Stomach (tissue), 8 donors: ENCODE measurements at regions not wholly inside any gene's neighbourhood (a gene's known extent, or its start where the extent isn't known, plus 50 kb on each side); places are given as distances from the start of the nearest gene placed in this dataset.

Experiments
- DNase-seq, 2 donors: peaks; one replicate each; pipeline versions ENCODE4 v3.0.0 to v3.0.0-alpha.2; 2013 to 2019
- H3K27ac ChIP-seq, 5 donors: fragments of 200-600 bp in 4 of 5; sonication (generic) in 4 of 5; one replicate each; pipeline ENCODE4 v1.5.1; 2013 to 2019; ENCODE audit warnings: mild to moderate bottlenecking in 1 of 5, moderate library complexity in 1 of 5
- H3K27me3 ChIP-seq, 3 donors: fragments of 200-600 bp; sonication (generic); one replicate each; pipeline ENCODE4 v1.5.1; 2017 to 2019; ENCODE audit warnings: mixed run types in 1 of 3
- H3K36me3 ChIP-seq, 4 donors: fragments of 200-600 bp; sonication (generic); 1 replicate in 3 of 4; 2 replicates in 1 of 4; pipeline ENCODE4 v1.5.1; 2016 to 2019
- H3K4me1 ChIP-seq, 4 donors: fragments of 200-600 bp; sonication (generic); one replicate each; pipeline ENCODE4 v1.5.1; 2016 to 2019
- H3K4me3 ChIP-seq, 4 donors: fragments of 200-600 bp; sonication (generic) in 3 of 4; one replicate each; pipeline ENCODE4 v1.5.1; 2016 to 2019; ENCODE audit warnings: mild to moderate bottlenecking in 1 of 4
- H3K9me3 ChIP-seq, 4 donors: fragments of 200-600 bp; sonication (generic); one replicate each; pipeline ENCODE4 v1.5.1; 2016 to 2019
- CTCF ChIP-seq, 7 experiments: fragments of 450-650 bp in 4 of 7; fragments of 200-600 bp in 3 of 7; sonication (generic) in 3 of 7; IDR thresholded peaks; one replicate each; pipeline ENCODE4 v1.5.1; 2016 to 2019; ENCODE audit warnings: antibody characterized with exemption in 7 of 7, control low read depth in 2 of 7, mild to moderate bottlenecking in 1 of 7
- EP300 ChIP-seq: sonication (generic); formaldehyde crosslinking; IDR thresholded peaks from one replicate; pipeline ENCODE4 v1.6.1; 2017; ENCODE audit warnings: antibody characterized with exemption
- POLR2A ChIP-seq, 4 donors: fragments of 450-650 bp; IDR thresholded peaks; one replicate each; pipeline ENCODE4 v1.6.1; 2016; ENCODE audit warnings: antibody characterized with exemption in 4 of 4, control low read depth in 2 of 4, mild to moderate bottlenecking in 1 of 4, moderate library complexity in 1 of 4
- POLR2AphosphoS5 ChIP-seq, 3 donors: sonication (generic); formaldehyde crosslinking; IDR thresholded peaks; one replicate each; pipeline ENCODE4 v1.6.1; 2016; ENCODE audit warnings: antibody characterized with exemption in 3 of 3
- WGBS, 5 donors: extraction: QIAGEN DNeasy Blood & Tissue Kit in 3 of 5; methylation state at CpG; one replicate each; pipeline versions ENCODE4 v1.1.5 to v1.1.7; 2013 to 2018; 5-methylcytosine and 5-hydroxymethylcytosine counted together
- intact Hi-C: fragments of 100-400 bp; cut with DNase I; formaldehyde crosslinking; loops from one replicate; pipeline ENCODE4 v1.15.1; 2023; ENCODE audit warnings: low total_unique reads
- donor health status: healthy with polysubstance abuse.
- donor health status: Bipolar disorder and iron deficiency.
- donor health status: healthy.

GRCh38 chr9:16213781-16214515 lies 656.5 kb downstream of the BNC2 start:
- WGBS, 5 donors, result 26 to 43% (median 33%) methylated on average over 6 of the region's 6 CpGs
- Histone ChIP-seq H3K4me3 (no peak overlapping the region), H3K27me3 (no peaks in the 10 kb centered on the region), H3K9me3 (no peaks in the 10 kb centered on the region), H3K36me3 (no peaks in the 10 kb centered on the region), H3K27ac (peak overlapping the region in 4 of 5 donors; percentile 28 to 64 (median 48)), H3K4me1 (peaks cover 0 to 25% (median 14%) of the 10 kb centered on the region in 4 donors)
- TF ChIP-seq EP300, result no peak
- peak in 2 of 3 donors; percentile 38 to 72 for TF ChIP-seq POLR2AphosphoS5 (IDR thresholded peaks at IDR 0.05)
- TF ChIP-seq POLR2A (IDR thresholded peaks at IDR 0.05), result no peak
- no peak for TF ChIP-seq CTCF (IDR thresholded peaks at IDR 0.05)
- DNase-seq, result peak; percentile 79 to 91
- intact Hi-C loops, result no loop called here

- Histone ChIP-seq H3K9me3 (no peaks in the 10 kb centered on the region), H3K4me1 (peaks cover 0 to 25% (median 14%) of the 10 kb centered on the region in 4 donors), H3K36me3 (no peaks in the 10 kb centered on the region), H3K27ac (peak overlapping the region in 3 of 5 donors; percentile 34 to 64 (median 61)), H3K4me3 (peak overlapping the region in 1 of 4 donors; percentile 3), H3K27me3 (no peaks in the 10 kb centered on the region)
- intact Hi-C loops, result no loop called here
- TF ChIP-seq POLR2AphosphoS5 (IDR thresholded peaks at IDR 0.05) (no peak), POLR2A (IDR thresholded peaks at IDR 0.05) (no peak), CTCF (IDR thresholded peaks at IDR 0.05) (no peak), EP300 (no peak)
- no peak for DNase-seq
- WGBS, 5 donors, result 53 to 61% (median 60%) methylated on average over 16 of the region's 16 CpGs
Observed at GRCh38 chr9:16214677-16215352, 655.7 kb downstream of the BNC2 start.

GRCh38 chr9:16215353-16215680 lies 655.2 kb downstream of the BNC2 start:
- Histone ChIP-seq H3K27ac (no peak overlapping the region), H3K27me3 (no peaks in the 10 kb centered on the region), H3K4me3 (peak overlapping the region in 1 of 4 donors; percentile 3), H3K36me3 (no peaks in the 10 kb centered on the region), H3K4me1 (peaks cover 0 to 25% (median 14%) of the 10 kb centered on the region in 4 donors), H3K9me3 (no peaks in the 10 kb centered on the region)
- WGBS, 5 donors, result 73 to 91% (median 83%) methylated on average over 5 to 6 of the region's 6 CpGs
- TF ChIP-seq EP300, result no peak
- TF ChIP-seq CTCF (IDR thresholded peaks at IDR 0.05), result no peak
- TF ChIP-seq POLR2AphosphoS5 (IDR thresholded peaks at IDR 0.05), result no peak
- no peak for TF ChIP-seq POLR2A (IDR thresholded peaks at IDR 0.05)
- intact Hi-C loops, result no loop called here
- no peak for DNase-seq

GRCh38 chr9:16217943-16218701 lies 652.3 kb downstream of the BNC2 start:
- intact Hi-C loops, result no loop called here
- DNase-seq, result no peak
- WGBS, 5 donors, result 73 to 91% (median 88%) methylated on average over 22 of the region's 22 CpGs
- H3K4me3 ChIP-seq, result no peak overlapping the region
- no peaks in the 10 kb centered on the region for H3K36me3 ChIP-seq
- peaks cover 0 to 25% (median 14%) of the 10 kb centered on the region in 4 donors for H3K4me1 ChIP-seq
- H3K9me3 ChIP-seq, result no peaks in the 10 kb centered on the region
- H3K27me3 ChIP-seq, result no peaks in the 10 kb centered on the region
- TF ChIP-seq EP300 (no peak), CTCF (IDR thresholded peaks at IDR 0.05) (no peak), POLR2A (IDR thresholded peaks at IDR 0.05) (no peak), POLR2AphosphoS5 (IDR thresholded peaks at IDR 0.05) (no peak)
- H3K27ac ChIP-seq, result no peak overlapping the region
